ENCODE measurements at regions not wholly inside any gene's neighbourhood (a gene's known extent, or its start where the extent isn't known, plus 50 kb on each side); places are given as distances from the start of the nearest gene placed in this dataset.

- Mint-ChIP-seq H3K27me3 (no peaks in the 10 kb centered on the region), H3K9me3 (ENCODE audit: insufficient read depth) (peaks cover 2% of the 10 kb centered on the region), H3K27ac (no peak overlapping the region), H3K4me3 (no peak overlapping the region), H3K4me1 (no peaks in the 10 kb centered on the region)
- intact Hi-C loops (cut with micrococcal nuclease), result no loop called here
- no peaks in the 10 kb centered on the region for H4K20me1 ChIP-seq (ENCODE audit: control insufficient read depth, insufficient read depth, low read length, poor library complexity, severe bottlenecking)
- H3K36me3 ChIP-seq (replicated peaks in 1 of 2; ENCODE audit: control extremely low read depth in 1 of 2, control insufficient read depth in 1 of 2, extremely low read depth in 1 of 2, insufficient read depth in 2 of 2, low read length in 1 of 2), result no peaks in the 10 kb centered on the region
- no peaks in the 10 kb centered on the region for H3K79me2 ChIP-seq (ENCODE audit: control insufficient read depth, insufficient read depth, low read length)
- no peak overlapping the region for H3K27ac ChIP-seq (ENCODE audit: low read length in 2 of 2)
- DNase-seq (no peak), ATAC-seq (ENCODE audit: low read depth) (no peak)
- peaks cover 0 to 5% (median 0%) of the 10 kb centered on the region in 3 donors for H3K9me3 ChIP-seq (ENCODE audit: control extremely low read depth in 1 of 3, control insufficient read depth in 2 of 3, insufficient read depth in 1 of 3, low read length in 2 of 3)
- H3K27me3 ChIP-seq (replicated peaks in 1 of 4; ENCODE audit: control extremely low read depth in 1 of 4, control insufficient read depth in 3 of 4, insufficient read depth in 4 of 4, low read length in 3 of 4), result no peaks in the 10 kb centered on the region
- H3K4me1 ChIP-seq (ENCODE audit: control insufficient read depth in 2 of 2, insufficient read depth in 2 of 2, low read length in 2 of 2), result no peaks in the 10 kb centered on the region
- ChIA-PET POLR2A (no interaction called here), CTCF (no interaction called here)
- no peak overlapping the region for H3K4me2 ChIP-seq (replicated peaks; ENCODE audit: low read depth, low read length, poor library complexity, severe bottlenecking)
- no peak overlapping the region for H2AFZ ChIP-seq (ENCODE audit: insufficient read depth, low read depth, low read length, poor library complexity, severe bottlenecking)
- TF ChIP-seq EZH2 (IDR thresholded peaks at IDR 0.05; ENCODE audit: borderline replicate concordance, insufficient read depth, low read depth, low read length, poor library complexity, severe bottlenecking) (no peak), CTCF (IDR thresholded peaks at IDR 0.05) (no peak)
- no peak overlapping the region for H3K4me3 ChIP-seq (ENCODE audit: control extremely low read depth in 1 of 5, extremely low read depth in 1 of 5, insufficient read depth in 1 of 5, low read depth in 2 of 5, low read length in 4 of 5)
- H3K9ac ChIP-seq (ENCODE audit: low read length), result no peak overlapping the region
Observed at GRCh38 chr13:59000770-59001169, 1163.0 kb downstream of the DIAPH3 start.

- H3K4me2 ChIP-seq (replicated peaks; ENCODE audit: low read depth, low read length, poor library complexity, severe bottlenecking), result no peak overlapping the region
- H3K4me1 ChIP-seq (ENCODE audit: control insufficient read depth in 2 of 2, insufficient read depth in 2 of 2, low read length in 2 of 2), result no peaks in the 10 kb centered on the region
- no peaks in the 10 kb centered on the region for H3K79me2 ChIP-seq (ENCODE audit: control insufficient read depth, insufficient read depth, low read length)
- H3K27ac Mint-ChIP-seq, result no peak overlapping the region
- no peaks in the 10 kb centered on the region for H3K4me1 Mint-ChIP-seq
- POLR2A ChIA-PET, result no interaction called here
- H3K9ac ChIP-seq (ENCODE audit: low read length), result no peak overlapping the region
- H2AFZ ChIP-seq (ENCODE audit: insufficient read depth, low read depth, low read length, poor library complexity, severe bottlenecking), result no peak overlapping the region
- H3K9me3 Mint-ChIP-seq (ENCODE audit: insufficient read depth), result no peaks in the 10 kb centered on the region
- H3K27me3 Mint-ChIP-seq, result no peaks in the 10 kb centered on the region
- no peak overlapping the region for H3K4me3 Mint-ChIP-seq
- H3K9me3 ChIP-seq (ENCODE audit: control extremely low read depth in 1 of 3, control insufficient read depth in 2 of 3, insufficient read depth in 1 of 3, low read length in 2 of 3), result peaks cover 0 to 4% (median 1%) of the 10 kb centered on the region in 3 donors
- intact Hi-C loops (cut with micrococcal nuclease), result no loop called here
- no peaks in the 10 kb centered on the region for H4K20me1 ChIP-seq (ENCODE audit: control insufficient read depth, insufficient read depth, low read length, poor library complexity, severe bottlenecking)
- TF ChIP-seq CTCF (IDR thresholded peaks at IDR 0.05), result no peak
- TF ChIP-seq EZH2 (IDR thresholded peaks at IDR 0.05; ENCODE audit: borderline replicate concordance, insufficient read depth, low read depth, low read length, poor library complexity, severe bottlenecking), result no peak
- H3K36me3 ChIP-seq (replicated peaks in 1 of 2; ENCODE audit: control extremely low read depth in 1 of 2, control insufficient read depth in 1 of 2, extremely low read depth in 1 of 2, insufficient read depth in 2 of 2, low read length in 1 of 2), result no peaks in the 10 kb centered on the region
- no peak overlapping the region for H3K4me3 ChIP-seq (ENCODE audit: control extremely low read depth in 1 of 5, extremely low read depth in 1 of 5, insufficient read depth in 1 of 5, low read depth in 2 of 5, low read length in 4 of 5)
- no peak for DNase-seq
- WGBS (ENCODE audit: insufficient coverage), result 91% methylated on average over 11 of the region's 11 CpGs
- no peaks in the 10 kb centered on the region for H3K27me3 ChIP-seq (replicated peaks in 1 of 4; ENCODE audit: control extremely low read depth in 1 of 4, control insufficient read depth in 3 of 4, insufficient read depth in 4 of 4, low read length in 3 of 4)
- ATAC-seq (ENCODE audit: low read depth), result no peak
- H3K27ac ChIP-seq (ENCODE audit: low read length in 2 of 2), result no peak overlapping the region
- CTCF ChIA-PET, result no interaction called here
Observed at GRCh38 chr13:59012731-59013130, 1151.0 kb downstream of the DIAPH3 start.
